K562 (cell line): ENCODE measurements at regions not wholly inside any gene's neighbourhood (a gene's known extent, or its start where the extent isn't known, plus 50 kb on each side); places are given as distances from the start of the nearest gene placed in this dataset.

Experiments
- ATAC-seq: fragments of 200-7000 bp; cut with Tn5 transposase; 3 replicates; pipeline ENCODE4 v1.9.1; 2020; ENCODE audit warnings: moderate library complexity
- BruUV-seq: library from RNA; stranded (reverse); fragments of 400-500 nt; replicated peaks from 2 replicates; lab custom pipeline; 2021; lab: Mats Ljungman, UMichigan
- CTCF ChIA-PET: fragments of 300-600 bp; formaldehyde crosslinking; extraction: SDS; loops from one replicate; lab custom pipeline; 2021; ENCODE audit warnings: low intra/inter-chr PET ratio; lab: Yijun Ruan, JAX
- POLR2A ChIA-PET: fragments of 300-600, 350-650 bp; sonication (Branson Sonifier 250); formaldehyde crosslinking; extraction: SDS; loops from one replicate; lab custom pipeline; 2021; ENCODE audit warnings: antibody characterized with exemption, inconsistent platforms; lab: Yijun Ruan, JAX
- DNase-seq, 4 experiments: peaks; one replicate each; pipeline versions ENCODE4 v3.0.0 to v3.0.0-alpha.2; 2011 to 2018; ENCODE audit warnings: low spot score in 3 of 4, mixed read lengths in 3 of 4; ENCODE audit errors: extremely low read depth in 1 of 4
- FAIRE-seq: peaks from 2 replicates; lab custom pipeline; 2011; peaks lifted over from hg19 to GRCh38; lab: Jason Lieb, UNC
- H2AFZ ChIP-seq: 2 replicates; pipeline ENCODE4 v1.6.0; 2011; ENCODE audit warnings: low read depth, low read length, control low read depth, inconsistent platforms
- H3K27ac ChIP-seq: fragments of 200-600 bp; 3 replicates; pipeline ENCODE4 v1.8.0; 2011; ENCODE audit warnings: low read depth, mild to moderate bottlenecking, control low read depth, inconsistent platforms, low read length, moderate library complexity, mixed read lengths; ENCODE audit errors: extremely low read depth
- H3K27me3 ChIP-seq, 2 experiments: fragments of 300-600 bp in 1 of 2; 2 replicates in 1 of 2; 3 replicates in 1 of 2; pipeline versions ENCODE4 v1.6.0 to v1.8.0; 2011; ENCODE audit warnings: inconsistent platforms in 2 of 2, low read length in 2 of 2, mild to moderate bottlenecking in 1 of 2, mixed read lengths in 1 of 2, moderate library complexity in 1 of 2; ENCODE audit not compliant: control insufficient read depth in 2 of 2, insufficient read depth in 2 of 2
- H3K36me3 ChIP-seq: fragments of 300-600 bp; 3 replicates; pipeline ENCODE4 v1.8.0; 2011; ENCODE audit warnings: mild to moderate bottlenecking, low read length, inconsistent platforms; ENCODE audit not compliant: control insufficient read depth, insufficient read depth
- H3K4me1 ChIP-seq, 2 experiments: fragments of 200-600 bp in 1 of 2; replicated peaks in 1 of 2; 2 replicates in 1 of 2; 3 replicates in 1 of 2; pipeline versions ENCODE4 v1.5.1 to v1.8.0; 2011; ENCODE audit warnings: inconsistent platforms in 2 of 2, low read length in 2 of 2, mild to moderate bottlenecking in 1 of 2, mixed read lengths in 1 of 2, moderate library complexity in 1 of 2; ENCODE audit not compliant: control insufficient read depth in 2 of 2, insufficient read depth in 2 of 2
- H3K4me2 ChIP-seq: 2 replicates; pipeline ENCODE4 v1.6.1; 2011; ENCODE audit warnings: low read length, control low read depth, inconsistent platforms, mixed read lengths; ENCODE audit not compliant: insufficient read depth
- H3K4me3 ChIP-seq: fragments of 200-600 bp; sonication (generic), shearing (Covaris generic); 2 replicates; pipeline ENCODE4 v1.5.1; 2016; ENCODE audit warnings: control low read depth, inconsistent platforms
- H3K79me2 ChIP-seq: fragments of 200-600 bp; 3 replicates; pipeline ENCODE4 v1.8.0; 2011; ENCODE audit warnings: low read length, inconsistent platforms; ENCODE audit not compliant: control insufficient read depth, insufficient read depth
- H3K9ac ChIP-seq, 2 experiments: 2 replicates each; pipeline versions ENCODE4 v1.6.0 to v1.6.1; 2011; ENCODE audit warnings: low read depth in 2 of 2, low read length in 2 of 2, control low read depth in 1 of 2, inconsistent platforms in 1 of 2, mild to moderate bottlenecking in 1 of 2, mixed read lengths in 1 of 2; ENCODE audit not compliant: insufficient read depth in 1 of 2
- H3K9me1 ChIP-seq: one replicate; pipeline ENCODE4 v1.6.0; 2011; ENCODE audit warnings: inconsistent platforms, mild to moderate bottlenecking, low read length, moderate library complexity; ENCODE audit not compliant: control insufficient read depth, insufficient read depth
- H3K9me3 ChIP-seq: replicated peaks from 2 replicates; pipeline ENCODE4 v1.5.1; 2011; ENCODE audit warnings: low read depth, low read length, inconsistent platforms; ENCODE audit not compliant: control insufficient read depth, insufficient read depth
- H4K20me1 ChIP-seq: replicated peaks from 2 replicates; pipeline ENCODE4 v1.6.1; 2011; ENCODE audit warnings: low read length, inconsistent platforms, mixed read lengths; ENCODE audit not compliant: control insufficient read depth, insufficient read depth
- CBX2 ChIP-seq: fragments of 200-600 bp; sonication (generic); IDR thresholded peaks from one replicate; pipeline ENCODE4 v1.6.1; 2012; ENCODE audit warnings: mild to moderate bottlenecking, low read length, inconsistent platforms; ENCODE audit not compliant: insufficient read depth, poor library complexity, severe bottlenecking
- DMBX1 ChIP-seq: fragments of 250-450 bp; sonication (Bioruptor Pico); IDR thresholded peaks from 2 replicates; pipeline ENCODE4 v1.8.0; 2022; ENCODE audit warnings: inconsistent platforms, mild to moderate bottlenecking, moderate library complexity, borderline replicate concordance
- ESRRA ChIP-seq: fragments of 450-650 bp; IDR thresholded peaks from 2 replicates; pipeline ENCODE4 v1.6.1; 2014; ENCODE audit warnings: low read depth, mild to moderate bottlenecking, moderate library complexity, borderline replicate concordance
- JUN ChIP-seq, 2 experiments: sonication (generic) in 1 of 2; formaldehyde crosslinking in 1 of 2; IDR thresholded peaks; 2 replicates each; pipeline versions ENCODE4 v1.6.1 to v1.8.0; 2012 to 2022; ENCODE audit warnings: borderline replicate concordance in 2 of 2, mild to moderate bottlenecking in 2 of 2, improper control_type of control experiment in 1 of 2, low read depth in 1 of 2, low read length in 1 of 2, missing genetic modification reagents in 1 of 2
- L3MBTL2 ChIP-seq: fragments of 450-650 bp; IDR thresholded peaks from 2 replicates; pipeline ENCODE4 v1.6.1; 2016; ENCODE audit warnings: mild to moderate bottlenecking, moderate library complexity
- MEF2A ChIP-seq: IDR thresholded peaks from 2 replicates; pipeline ENCODE4 v1.6.1; 2011; ENCODE audit warnings: low read depth, mild to moderate bottlenecking, low read length, moderate library complexity; ENCODE audit not compliant: control insufficient read depth
- MEIS2 ChIP-seq: fragments of 450-650 bp; IDR thresholded peaks from 2 replicates; pipeline ENCODE4 v1.6.1; 2014; ENCODE audit warnings: mild to moderate bottlenecking; ENCODE audit not compliant: partially characterized antibody
- PBX2 ChIP-seq, 2 experiments: IDR thresholded peaks in 1 of 2; conservative IDR thresholded peaks in 1 of 2; 2 replicates each; pipeline ENCODE4 v1.6.1; 2016; ENCODE audit warnings: low read depth in 2 of 2, mild to moderate bottlenecking in 1 of 2, missing compliant biosample characterization in 1 of 2, missing genetic modification characterization in 1 of 2, moderate library complexity in 1 of 2
- PURB ChIP-seq: sonication (generic); formaldehyde crosslinking; IDR thresholded peaks from 2 replicates; pipeline ENCODE4 v1.9.0; 2021; ENCODE audit warnings: low read depth, mild to moderate bottlenecking, missing genetic modification reagents
- RBM14 ChIP-seq: fragments of 200-400 bp; formaldehyde crosslinking; IDR thresholded peaks from 2 replicates; pipeline ENCODE4 v1.6.1; 2018; ENCODE audit warnings: low read depth, mild to moderate bottlenecking, low read length, moderate library complexity, borderline replicate concordance; ENCODE audit not compliant: insufficient read depth
- SRSF3 ChIP-seq: fragments of 200-400 bp; formaldehyde crosslinking; IDR thresholded peaks from 2 replicates; pipeline ENCODE4 v1.6.1; 2016; ENCODE audit warnings: mild to moderate bottlenecking, low read length, moderate library complexity; ENCODE audit not compliant: insufficient read depth
- STAT5A ChIP-seq: IDR thresholded peaks from 2 replicates; pipeline ENCODE4 v1.6.1; 2012; ENCODE audit warnings: low read length, inconsistent platforms, borderline replicate concordance
- ZNF316 ChIP-seq: fragments of 450-650 bp; IDR thresholded peaks from 2 replicates; pipeline ENCODE4 v1.6.1; 2016
- ZNF699 ChIP-seq: fragments of 250-450 bp; sonication (Bioruptor Pico); IDR thresholded peaks from 2 replicates; pipeline ENCODE4 v1.8.0; 2021; ENCODE audit warnings: mild to moderate bottlenecking, moderate library complexity; ENCODE audit not compliant: insufficient replicate concordance
- WGBS: fragments of 100-300 bp; shearing (Covaris generic); methylation state at CpG from one replicate; pipeline ENCODE4 v1.1.6; 2016; ENCODE audit warnings: low coverage, mixed read lengths; ENCODE audit not compliant: insufficient coverage; ENCODE audit errors: missing lambda C conversion rate; 5-methylcytosine and 5-hydroxymethylcytosine counted together
- in situ Hi-C: fragments of 300-500 bp; cut with MboI; formaldehyde crosslinking; loops from 4 replicates; pipeline ENCODE4 v1.15.0; 2018; ENCODE audit warnings: inconsistent platforms, mixed read lengths
- intact Hi-C: fragments of 100-400 bp; cut with micrococcal nuclease; formaldehyde crosslinking; loops from 2 replicates; pipeline ENCODE4 v1.14.2; 2022

GRCh38 chr14:86712176-86712575 is 1182.2 kb downstream of the FLRT2 start:
- H3K27me3 ChIP-seq, result no peaks in the 10 kb centered on the region
- H3K9ac ChIP-seq, result no peak overlapping the region
- H3K27ac ChIP-seq, result no peak overlapping the region
- no peak overlapping the region for H3K4me3 ChIP-seq
- no peaks in the 10 kb centered on the region for H3K9me3 ChIP-seq
- H3K9me1 ChIP-seq, result no peaks in the 10 kb centered on the region
- BruUV-seq, result no TSS peak
- DNase-seq (no peak), ATAC-seq (no peak), FAIRE-seq (no peak)
- no peaks in the 10 kb centered on the region for H4K20me1 ChIP-seq
- ChIA-PET POLR2A (no interaction called here), CTCF (no interaction called here)
- no peaks in the 10 kb centered on the region for H3K79me2 ChIP-seq
- no peaks in the 10 kb centered on the region for H3K4me1 ChIP-seq
- no peak overlapping the region for H3K4me2 ChIP-seq
- intact Hi-C loops (no loop called here), in situ Hi-C loops (no loop called here)
- no peak overlapping the region for H2AFZ ChIP-seq
- H3K36me3 ChIP-seq, result no peaks in the 10 kb centered on the region
- 0% methylated on average over 1 of the region's 1 CpG for WGBS
- TF ChIP-seq STAT5A, result no peak
- TF ChIP-seq ESRRA, result no peak
- no peak for TF ChIP-seq CBX2
- no peak for TF ChIP-seq PURB (CRISPR knock-in tag)
- TF ChIP-seq L3MBTL2, result no peak
- no peak for TF ChIP-seq MEIS2
- no peak for TF ChIP-seq SRSF3
- TF ChIP-seq MEF2A, result no peak
- TF ChIP-seq PBX2 (CRISPR knock-in tag; IDR thresholded peaks at IDR 0.05; ENCODE audit: low read depth), result no peak
- no peak for TF ChIP-seq PBX2 (tag; conservative IDR thresholded peaks at IDR 0.05; ENCODE audit: low read depth)
- TF ChIP-seq RBM14, result no peak
- no peak for TF ChIP-seq ZNF316
- TF ChIP-seq DMBX1 (CRISPR knock-in tag), result no peak
- TF ChIP-seq JUN (IDR thresholded peaks at IDR 0.05; ENCODE audit: borderline replicate concordance, low read depth, low read length), result no peak
- TF ChIP-seq JUN (CRISPR knock-in tag; IDR thresholded peaks at IDR 0.05; ENCODE audit: borderline replicate concordance), result no peak
- no peak for TF ChIP-seq ZNF699 (CRISPR knock-in tag)
